H1 (cell line): ENCODE measurements at regions not wholly inside any gene's neighbourhood (a gene's known extent, or its start where the extent isn't known, plus 50 kb on each side); places are given as distances from the start of the nearest gene placed in this dataset.

Source experiments
- CTCF ChIA-PET: fragments of 300-600 bp; sonication (Branson Sonifier 250); formaldehyde crosslinking; loops from one replicate; lab custom pipeline; 2021; ENCODE audit not compliant: partially characterized antibody; lab: Charles Lee
- POLR2A ChIA-PET: fragments of 300-600 bp; sonication (Branson Sonifier 250); formaldehyde crosslinking; loops from one replicate; lab custom pipeline; 2021; ENCODE audit warnings: inconsistent platforms; ENCODE audit not compliant: partially characterized antibody; lab: Charles Lee
- DNase-seq, 2 experiments: peaks; one replicate each; pipeline versions ENCODE4 v3.0.0 to v3.0.0-alpha.2; 2010 to 2022; ENCODE audit warnings: low spot score in 2 of 2, low read depth in 1 of 2, mixed read lengths in 1 of 2
- FAIRE-seq: peaks from 2 replicates; lab custom pipeline; 2011; peaks lifted over from hg19 to GRCh38; lab: Jason Lieb, UNC
- H2AFZ ChIP-seq: 2 replicates; pipeline ENCODE4 v1.8.1; 2012; ENCODE audit warnings: low read length, inconsistent platforms
- H2AK5ac ChIP-seq: 2 replicates; pipeline ENCODE4 v1.6.1; 2013; ENCODE audit warnings: low read depth, low read length
- H2BK120ac ChIP-seq: replicated peaks from 2 replicates; pipeline ENCODE3; 2013; ENCODE audit warnings: low read depth, low read length, inconsistent platforms
- H2BK12ac ChIP-seq: 2 replicates; pipeline ENCODE4 v1.6.1; 2013; ENCODE audit warnings: low read depth, low read length
- H2BK15ac ChIP-seq: 2 replicates; pipeline ENCODE4 v1.6.1; 2013; ENCODE audit warnings: low read length
- H2BK20ac ChIP-seq: 2 replicates; pipeline ENCODE4 v1.6.1; 2013; ENCODE audit warnings: low read length
- H2BK5ac ChIP-seq: 2 replicates; pipeline ENCODE4 v1.6.1; 2013; ENCODE audit warnings: low read depth, low read length
- H3K14ac ChIP-seq: 2 replicates; pipeline ENCODE4 v1.6.1; 2013; ENCODE audit warnings: inconsistent platforms; ENCODE audit not compliant: insufficient read length
- H3K18ac ChIP-seq: 2 replicates; pipeline ENCODE4 v1.6.1; 2013; ENCODE audit warnings: low read length; ENCODE audit errors: extremely low read depth
- H3K23ac ChIP-seq: 2 replicates; pipeline ENCODE4 v1.6.1; 2013; ENCODE audit warnings: inconsistent platforms; ENCODE audit not compliant: insufficient read length
- H3K23me2 ChIP-seq: 2 replicates; pipeline ENCODE4 v1.6.1; 2013; ENCODE audit warnings: low read depth, low read length
- H3K27ac ChIP-seq: 2 replicates; pipeline ENCODE4 v1.6.1; 2011; ENCODE audit warnings: low read depth, low read length, inconsistent platforms
- H3K27me3 ChIP-seq, 4 experiments: replicated peaks in 1 of 4; 1 replicate in 1 of 4; 2 replicates in 3 of 4; pipeline versions ENCODE4 v1.6.1 to v1.8.1; 2011 to 2013; ENCODE audit warnings: low read length in 3 of 4, mild to moderate bottlenecking in 3 of 4, inconsistent platforms in 2 of 4, mixed read lengths in 2 of 4, moderate library complexity in 1 of 4; ENCODE audit not compliant: control insufficient read depth in 3 of 4, insufficient read depth in 3 of 4; ENCODE audit errors: extremely low read depth in 1 of 4
- H3K36me3 ChIP-seq, 4 experiments: 2 replicates each; pipeline versions ENCODE4 v1.6.1 to v1.8.1; 2011 to 2013; ENCODE audit warnings: mild to moderate bottlenecking in 4 of 4, low read length in 3 of 4, moderate library complexity in 2 of 4, control low read depth in 1 of 4, inconsistent platforms in 1 of 4; ENCODE audit not compliant: insufficient read depth in 4 of 4, control insufficient read depth in 2 of 4
- H3K4ac ChIP-seq: replicated peaks from 2 replicates; pipeline ENCODE3; 2013; ENCODE audit warnings: low read length, low read depth, mixed read lengths, inconsistent platforms; ENCODE audit not compliant: insufficient read length
- H3K4me1 ChIP-seq, 4 experiments: replicated peaks in 1 of 4; 1 replicate in 1 of 4; 2 replicates in 3 of 4; pipeline versions ENCODE4 v1.6.1 to v1.8.1; 2011 to 2013; ENCODE audit warnings: low read length in 3 of 4, inconsistent platforms in 2 of 4, mixed read lengths in 1 of 4; ENCODE audit not compliant: insufficient read depth in 4 of 4, control insufficient read depth in 3 of 4
- H3K4me2 ChIP-seq, 2 experiments: 2 replicates each; pipeline versions ENCODE4 v1.6.1 to v1.8.1; 2011 to 2013; ENCODE audit warnings: low read depth in 2 of 2, low read length in 2 of 2, control low read depth in 1 of 2, inconsistent platforms in 1 of 2, mild to moderate bottlenecking in 1 of 2; ENCODE audit not compliant: insufficient read depth in 1 of 2
- H3K4me3 ChIP-seq, 4 experiments: fragments of 200-600, 300-600 bp in 1 of 4; sonication (generic), shearing (Covaris generic), sonication (Bioruptor Twin) in 1 of 4; 2 replicates each; pipeline versions ENCODE4 v1.5.1 to v1.8.1; 2011 to 2016; ENCODE audit warnings: low read length in 4 of 4, low read depth in 3 of 4, control low read depth in 2 of 4, inconsistent platforms in 2 of 4, mild to moderate bottlenecking in 2 of 4, mixed read lengths in 1 of 4, moderate library complexity in 1 of 4; ENCODE audit not compliant: insufficient read depth in 2 of 4; ENCODE audit errors: extremely low read depth in 1 of 4
- H3K56ac ChIP-seq: replicated peaks from 2 replicates; pipeline ENCODE3; 2013; ENCODE audit warnings: low read depth, mild to moderate bottlenecking, mixed read lengths, low read length, inconsistent platforms; ENCODE audit not compliant: insufficient read length
- H3K79me1 ChIP-seq: 2 replicates; pipeline ENCODE4 v1.6.1; 2013; ENCODE audit warnings: low read depth, low read length, control low read depth
- H3K79me2 ChIP-seq, 2 experiments: 2 replicates each; pipeline versions ENCODE4 v1.6.1 to v1.8.1; 2012 to 2013; ENCODE audit warnings: low read length in 2 of 2, mild to moderate bottlenecking in 2 of 2, inconsistent platforms in 1 of 2; ENCODE audit not compliant: insufficient read depth in 2 of 2, control insufficient read depth in 1 of 2
- H3K9ac ChIP-seq, 4 experiments: replicated peaks in 1 of 4; 1 replicate in 1 of 4; 2 replicates in 3 of 4; pipeline versions ENCODE4 v1.6.1 to v1.8.1; 2011 to 2013; ENCODE audit warnings: low read depth in 3 of 4, low read length in 3 of 4, control low read depth in 2 of 4, mild to moderate bottlenecking in 2 of 4, moderate library complexity in 2 of 4, inconsistent platforms in 1 of 4; ENCODE audit errors: extremely low read depth in 1 of 4
- H3K9me3 ChIP-seq, 2 experiments: 2 replicates each; pipeline versions ENCODE4 v1.6.1 to v1.8.1; 2012 to 2013; ENCODE audit warnings: mild to moderate bottlenecking in 2 of 2, moderate library complexity in 2 of 2, control low read depth in 1 of 2, inconsistent platforms in 1 of 2, low read depth in 1 of 2, low read length in 1 of 2, mixed read lengths in 1 of 2; ENCODE audit not compliant: insufficient read depth in 2 of 2
- H4K20me1 ChIP-seq, 2 experiments: replicated peaks in 1 of 2; 2 replicates each; pipeline versions ENCODE3 to v1.8.1; 2011 to 2013; ENCODE audit warnings: inconsistent platforms in 2 of 2, low read length in 2 of 2, mild to moderate bottlenecking in 1 of 2; ENCODE audit not compliant: insufficient read depth in 2 of 2, control insufficient read depth in 1 of 2
- H4K5ac ChIP-seq: 2 replicates; pipeline ENCODE4 v1.6.1; 2013; ENCODE audit warnings: low read length, low read depth, mixed read lengths, inconsistent platforms; ENCODE audit not compliant: insufficient read length
- H4K8ac ChIP-seq: 2 replicates; pipeline ENCODE4 v1.8.0; 2013; ENCODE audit warnings: mild to moderate bottlenecking, moderate library complexity, low read length, inconsistent platforms; ENCODE audit not compliant: insufficient read depth; ENCODE audit errors: extremely low read depth
- H4K91ac ChIP-seq: replicated peaks from 2 replicates; pipeline ENCODE3; 2013; ENCODE audit warnings: low read length, mixed read lengths, inconsistent platforms; ENCODE audit not compliant: insufficient read length
- POLR2AphosphoS5 ChIP-seq: IDR thresholded peaks from 2 replicates; pipeline ENCODE4 v1.6.1; 2011; ENCODE audit warnings: low read depth, low read length
- RBBP5 ChIP-seq: IDR thresholded peaks from 2 replicates; pipeline ENCODE4 v1.7.1; 2012; ENCODE audit warnings: low read depth, mild to moderate bottlenecking, inconsistent platforms, low read length, moderate library complexity, borderline replicate concordance
- WGBS, 2 experiments: shearing (Covaris generic) in 1 of 2; methylation state at CpG; one replicate each; pipeline versions ENCODE4 v1.1.6 to v1.1.7; 2013 to 2015; ENCODE audit warnings: low lambda C conversion rate in 2 of 2, mixed read lengths in 2 of 2, inconsistent platforms in 1 of 2, low coverage in 1 of 2, missing lambda C conversion rate in 1 of 2; ENCODE audit not compliant: insufficient replicate concordance in 2 of 2, insufficient coverage in 1 of 2, insufficient read length in 1 of 2; ENCODE audit errors: extremely low coverage in 1 of 2, missing lambda C conversion rate in 1 of 2; 5-methylcytosine and 5-hydroxymethylcytosine counted together

GRCh38 chr3:110562621-110563020 is 509.0 kb upstream of the NECTIN3 start:
- H2BK20ac ChIP-seq = no peak overlapping the region
- no peak overlapping the region for H3K14ac ChIP-seq
- H3K23me2 ChIP-seq = no peaks in the 10 kb centered on the region
- TF ChIP-seq POLR2AphosphoS5 (no peak), RBBP5 (no peak)
- no peak overlapping the region for H2BK12ac ChIP-seq
- no peaks in the 10 kb centered on the region for H3K79me1 ChIP-seq
- no peak overlapping the region for H2BK120ac ChIP-seq
- H2AFZ ChIP-seq = no peak overlapping the region; the same call in 1 of the 2 replicates
- no peaks in the 10 kb centered on the region for H3K79me2 ChIP-seq
- DNase-seq (no peak), FAIRE-seq (no peak)
- H4K91ac ChIP-seq = no peak overlapping the region
- no peak overlapping the region for H4K8ac ChIP-seq
- H3K9ac ChIP-seq = no peak overlapping the region
- no peak overlapping the region for H3K4me2 ChIP-seq
- H3K4me1 ChIP-seq = no peaks in the 10 kb centered on the region
- no peak overlapping the region for H4K5ac ChIP-seq
- H3K56ac ChIP-seq = no peak overlapping the region
- H3K36me3 ChIP-seq = no peaks in the 10 kb centered on the region
- peaks cover 0 to 5% of the 10 kb centered on the region in 2 experiments; a peak in 2 of 4 replicates for H3K9me3 ChIP-seq
- CTCF ChIA-PET = no interaction called here
- H3K18ac ChIP-seq = no peak overlapping the region
- no peak overlapping the region for H3K4ac ChIP-seq
- no peaks in the 10 kb centered on the region for H3K27me3 ChIP-seq
- H3K4me3 ChIP-seq = no peak overlapping the region
- no peak overlapping the region for H3K23ac ChIP-seq
- WGBS, 2 experiments = 87% methylated on average over 1 of the region's 1 CpG; no CpG with 5 or more reads in 1 of the 2 experiments
- H3K27ac ChIP-seq = no peak overlapping the region
- H2BK5ac ChIP-seq = no peak overlapping the region
- POLR2A ChIA-PET = interaction anchor here (0.6 kb wide), 1 partner anchor 1242 kb away, joined by 3 read pairs; no protein-coding TSS in a partner anchor
- no peak overlapping the region for H2AK5ac ChIP-seq
- no peak overlapping the region for H2BK15ac ChIP-seq
- no peaks in the 10 kb centered on the region for H4K20me1 ChIP-seq
